Occipital lobe (tissue), 1 donor: ENCODE measurements at regions not wholly inside any gene's neighbourhood (a gene's known extent, or its start where the extent isn't known, plus 50 kb on each side); places are given as distances from the start of the nearest gene placed in this dataset.

Source experiments
- DNase-seq: peaks from one replicate; lab custom pipeline; 2025; lab: John Stamatoyannopoulos, UW

- DNase-seq: no peak
Observed at GRCh38 chr22:48247829-48248228, 1485.4 kb downstream of the TBC1D22A start.

- no peak for DNase-seq
Observed at GRCh38 chr22:48245196-48245485, 1482.7 kb downstream of the TBC1D22A start.

- no peak for DNase-seq
Observed at GRCh38 chr22:48244388-48245195, 1482.1 kb downstream of the TBC1D22A start.

- DNase-seq: no peak
Observed at GRCh38 chr22:48242461-48242864, 1480.0 kb downstream of the TBC1D22A start.

- no peak for DNase-seq
Observed at GRCh38 chr22:48241658-48242057, 1479.2 kb downstream of the TBC1D22A start.

GRCh38 chr22:48240935-48241230 lies 1478.4 kb downstream of the TBC1D22A start:
- DNase-seq: no peak

GRCh38 chr22:48240148-48240934 lies 1477.9 kb downstream of the TBC1D22A start:
- DNase-seq: no peak

- DNase-seq: no peak
Observed at GRCh38 chr22:48239461-48240147, 1477.2 kb downstream of the TBC1D22A start.

GRCh38 chr22:48238966-48239365 lies 1476.5 kb downstream of the TBC1D22A start:
- no peak for DNase-seq

- no peak for DNase-seq
Observed at GRCh38 chr22:48238284-48238915, 1476.0 kb downstream of the TBC1D22A start.

GRCh38 chr22:48237466-48238283 lies 1475.2 kb downstream of the TBC1D22A start:
- no peak for DNase-seq

GRCh38 chr22:48236261-48236660 lies 1473.8 kb downstream of the TBC1D22A start:
- DNase-seq: no peak

GRCh38 chr22:48235744-48236143 lies 1473.3 kb downstream of the TBC1D22A start:
- DNase-seq: no peak

GRCh38 chr22:48234011-48234410 lies 1471.6 kb downstream of the TBC1D22A start:
- no peak for DNase-seq

GRCh38 chr22:48233586-48233985 lies 1471.1 kb downstream of the TBC1D22A start:
- DNase-seq: no peak

- DNase-seq: no peak
Observed at GRCh38 chr22:48228468-48228867, 1466.0 kb downstream of the TBC1D22A start.

GRCh38 chr22:48227341-48228018 lies 1465.0 kb downstream of the TBC1D22A start:
- no peak for DNase-seq

- no peak for DNase-seq
Observed at GRCh38 chr22:48226026-48227013, 1463.9 kb downstream of the TBC1D22A start.

- no peak for DNase-seq
Observed at GRCh38 chr22:48224332-48224731, 1461.9 kb downstream of the TBC1D22A start.
